NCI-H2029 (cell line): ENCODE measurements at regions not wholly inside any gene's neighbourhood (a gene's known extent, or its start where the extent isn't known, plus 50 kb on each side); places are given as distances from the start of the nearest gene placed in this dataset.
A peak's percentile ranks its signal among the peaks of the same experiment; 100 is the strongest.

Source experiments
- DNase-seq: peaks from one replicate; lab custom pipeline; 2025; lab: John Stamatoyannopoulos, UW

- DNase-seq = no peak
Observed at GRCh38 chr7:69130396-69130795, 467.9 kb upstream of the AUTS2 start.

GRCh38 chr7:69134316-69134715 is 464.0 kb upstream of the AUTS2 start:
- DNase-seq = no peak

- peak; percentile 93 for DNase-seq
Observed at GRCh38 chr7:69147631-69148030, 450.6 kb upstream of the AUTS2 start.

GRCh38 chr7:69149804-69150782 is 448.2 kb upstream of the AUTS2 start:
- no peak for DNase-seq

GRCh38 chr7:69162326-69162725 is 435.9 kb upstream of the AUTS2 start:
- DNase-seq = no peak

GRCh38 chr7:69162931-69163670 is 435.2 kb upstream of the AUTS2 start:
- no peak for DNase-seq

- DNase-seq = peak; percentile 83
Observed at GRCh38 chr7:69166979-69167516, 431.2 kb upstream of the AUTS2 start.

GRCh38 chr7:69169386-69169785 is 428.9 kb upstream of the AUTS2 start:
- DNase-seq = no peak

GRCh38 chr7:69172357-69173077 is 425.8 kb upstream of the AUTS2 start:
- DNase-seq = no peak

- no peak for DNase-seq
Observed at GRCh38 chr7:69173341-69173740, 424.9 kb upstream of the AUTS2 start.

- no peak for DNase-seq
Observed at GRCh38 chr7:69173846-69174245, 424.4 kb upstream of the AUTS2 start.

- DNase-seq = no peak
Observed at GRCh38 chr7:69176841-69177240, 421.4 kb upstream of the AUTS2 start.

- DNase-seq = no peak
Observed at GRCh38 chr7:69177461-69177861, 420.8 kb upstream of the AUTS2 start.

- no peak for DNase-seq
Observed at GRCh38 chr7:69177941-69178494, 420.3 kb upstream of the AUTS2 start.

- DNase-seq = no peak
Observed at GRCh38 chr7:69180662-69181061, 417.6 kb upstream of the AUTS2 start.

GRCh38 chr7:69182596-69183467 is 415.4 kb upstream of the AUTS2 start:
- no peak for DNase-seq

- DNase-seq = no peak
Observed at GRCh38 chr7:69184339-69184738, 413.9 kb upstream of the AUTS2 start.

- no peak for DNase-seq
Observed at GRCh38 chr7:69185170-69185569, 413.1 kb upstream of the AUTS2 start.

- no peak for DNase-seq
Observed at GRCh38 chr7:69186974-69187373, 411.3 kb upstream of the AUTS2 start.

- DNase-seq = no peak
Observed at GRCh38 chr7:69187824-69188333, 410.4 kb upstream of the AUTS2 start.

GRCh38 chr7:69189406-69189805 is 408.9 kb upstream of the AUTS2 start:
- no peak for DNase-seq
